Osteoblast (primary cell): ENCODE measurements at regions not wholly inside any gene's neighbourhood (a gene's known extent, or its start where the extent isn't known, plus 50 kb on each side); places are given as distances from the start of the nearest gene placed in this dataset.

ENCODE experiments used
- DNase-seq: peaks from one replicate; pipeline ENCODE4 v3.0.0; 2011; ENCODE audit warnings: low spot score, mixed read lengths; ENCODE audit not compliant: insufficient read length; ENCODE audit errors: missing footprints
- H2AFZ ChIP-seq: 2 replicates; pipeline ENCODE4 v1.6.0; 2011; ENCODE audit warnings: mild to moderate bottlenecking, low read length
- H3K27ac ChIP-seq: 2 replicates; pipeline ENCODE4 v1.5.1; 2011; ENCODE audit warnings: mild to moderate bottlenecking, low read depth, low read length, moderate library complexity
- H3K27me3 ChIP-seq: 2 replicates; pipeline ENCODE4 v1.6.0; 2012; ENCODE audit warnings: mild to moderate bottlenecking, control low read depth, inconsistent platforms, low read length, moderate library complexity; ENCODE audit not compliant: insufficient read depth
- H3K36me3 ChIP-seq: 2 replicates; pipeline ENCODE4 v1.5.1; 2011; ENCODE audit warnings: mild to moderate bottlenecking, low read length, control low read depth, moderate library complexity; ENCODE audit not compliant: insufficient read depth
- H3K4me1 ChIP-seq: 2 replicates; pipeline ENCODE4 v1.5.1; 2011; ENCODE audit warnings: mild to moderate bottlenecking, low read length, control low read depth, moderate library complexity; ENCODE audit not compliant: insufficient read depth
- H3K4me2 ChIP-seq: 2 replicates; pipeline ENCODE4 v1.6.0; 2011; ENCODE audit warnings: mild to moderate bottlenecking, low read length; ENCODE audit not compliant: insufficient read depth
- H3K4me3 ChIP-seq: fragments of 200-600 bp; sonication (generic); 3 replicates; pipeline ENCODE4 v1.5.1; 2012; ENCODE audit warnings: mild to moderate bottlenecking, low read length, inconsistent platforms; ENCODE audit not compliant: insufficient read depth
- H3K79me2 ChIP-seq: 2 replicates; pipeline ENCODE4 v1.6.0; 2012; ENCODE audit warnings: mild to moderate bottlenecking, low read length, control low read depth, inconsistent platforms; ENCODE audit not compliant: insufficient read depth
- H3K9me3 ChIP-seq: 2 replicates; pipeline ENCODE4 v1.5.1; 2011; ENCODE audit warnings: low read depth, low read length, control low read depth
- H4K20me1 ChIP-seq: 2 replicates; pipeline ENCODE4 v1.6.0; 2012; ENCODE audit warnings: mild to moderate bottlenecking, low read length, control low read depth; ENCODE audit not compliant: insufficient read depth
- CTCF ChIP-seq: IDR thresholded peaks from 2 replicates; pipeline ENCODE4 v1.5.1; 2011; ENCODE audit warnings: mild to moderate bottlenecking, low read depth, low read length, moderate library complexity; ENCODE audit errors: extremely low read depth

- DNase-seq, result no peak
- Histone ChIP-seq H2AFZ (no peak overlapping the region), H3K9me3 (no peaks in the 10 kb centered on the region), H3K36me3 (no peaks in the 10 kb centered on the region), H3K4me1 (no peaks in the 10 kb centered on the region), H3K27ac (no peak overlapping the region), H3K27me3 (no peaks in the 10 kb centered on the region), H3K4me2 (no peak overlapping the region), H3K4me3 (no peak overlapping the region), H3K79me2 (no peaks in the 10 kb centered on the region), H4K20me1 (no peaks in the 10 kb centered on the region)
- no peak for TF ChIP-seq CTCF
Observed at GRCh38 chr7:124462249-124462648, 303.3 kb downstream of the GPR37 start.

- DNase-seq, result no peak
- H3K4me3 ChIP-seq, result no peak overlapping the region
- no peak overlapping the region for H3K27ac ChIP-seq
- no peaks in the 10 kb centered on the region for H3K27me3 ChIP-seq
- TF ChIP-seq CTCF, result no peak
- H3K79me2 ChIP-seq, result no peaks in the 10 kb centered on the region
- H4K20me1 ChIP-seq, result no peaks in the 10 kb centered on the region
- no peaks in the 10 kb centered on the region for H3K36me3 ChIP-seq
- H3K9me3 ChIP-seq, result no peaks in the 10 kb centered on the region
- no peaks in the 10 kb centered on the region for H3K4me1 ChIP-seq
- no peak overlapping the region for H2AFZ ChIP-seq
- no peak overlapping the region for H3K4me2 ChIP-seq
Observed at GRCh38 chr7:124460555-124460954, 305.0 kb downstream of the GPR37 start.

GRCh38 chr7:124460056-124460450, 305.5 kb downstream of the GPR37 start:
- H3K27me3 ChIP-seq, result no peaks in the 10 kb centered on the region
- H3K4me1 ChIP-seq, result no peaks in the 10 kb centered on the region
- no peaks in the 10 kb centered on the region for H3K36me3 ChIP-seq
- no peak overlapping the region for H3K4me3 ChIP-seq
- TF ChIP-seq CTCF, result no peak
- DNase-seq, result no peak
- no peak overlapping the region for H3K4me2 ChIP-seq
- no peak overlapping the region for H2AFZ ChIP-seq
- no peaks in the 10 kb centered on the region for H4K20me1 ChIP-seq
- no peaks in the 10 kb centered on the region for H3K79me2 ChIP-seq
- H3K27ac ChIP-seq, result no peak overlapping the region
- H3K9me3 ChIP-seq, result no peaks in the 10 kb centered on the region

GRCh38 chr7:124459101-124460055, 306.2 kb downstream of the GPR37 start:
- H3K79me2 ChIP-seq, result no peaks in the 10 kb centered on the region
- H3K4me3 ChIP-seq, result no peak overlapping the region
- no peaks in the 10 kb centered on the region for H4K20me1 ChIP-seq
- DNase-seq, result no peak
- H3K4me1 ChIP-seq, result no peaks in the 10 kb centered on the region
- no peaks in the 10 kb centered on the region for H3K9me3 ChIP-seq
- TF ChIP-seq CTCF, result no peak
- no peaks in the 10 kb centered on the region for H3K36me3 ChIP-seq
- no peak overlapping the region for H2AFZ ChIP-seq
- H3K27me3 ChIP-seq, result no peaks in the 10 kb centered on the region
- H3K4me2 ChIP-seq, result no peak overlapping the region
- no peak overlapping the region for H3K27ac ChIP-seq
